D721Med (cell line): ENCODE measurements at regions not wholly inside any gene's neighbourhood (a gene's known extent, or its start where the extent isn't known, plus 50 kb on each side); places are given as distances from the start of the nearest gene placed in this dataset.

Experiments used
- DNase-seq: peaks from one replicate; pipeline ENCODE4 v3.0.0; 2011; ENCODE audit warnings: low spot score; ENCODE audit not compliant: insufficient read length
- FAIRE-seq: peaks from 2 replicates; lab custom pipeline; 2011; peaks lifted over from hg19 to GRCh38; lab: Jason Lieb, UNC
- TF ChIP-seq, protein P1 (sequence below): IDR thresholded peaks from 2 replicates; pipeline ENCODE4 v1.5.1; 2012; ENCODE audit warnings: mild to moderate bottlenecking, control low read depth; ENCODE audit not compliant: insufficient read depth; ENCODE audit errors: missing control alignments

DNA sequence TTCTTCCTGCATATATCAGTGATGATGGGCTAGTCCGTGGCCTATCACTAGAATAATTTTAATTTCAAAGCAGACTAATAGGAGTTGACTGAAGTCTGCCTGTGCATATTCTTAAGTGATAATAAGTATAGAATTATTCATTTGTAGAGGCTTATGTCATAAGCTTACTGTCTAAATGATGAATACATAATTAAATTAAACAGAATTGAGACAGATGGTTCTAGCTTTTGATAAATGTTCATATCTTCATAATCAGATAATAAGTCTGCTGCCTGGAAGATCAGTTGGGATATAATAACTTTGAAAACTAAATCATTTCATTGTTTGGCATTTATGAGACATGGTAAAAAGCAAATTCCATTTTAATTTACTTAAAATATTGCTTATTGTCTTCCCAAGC, 1175.6 kb downstream of the TECRL start:
- no peak for DNase-seq
- TF ChIP-seq, protein P1, sequence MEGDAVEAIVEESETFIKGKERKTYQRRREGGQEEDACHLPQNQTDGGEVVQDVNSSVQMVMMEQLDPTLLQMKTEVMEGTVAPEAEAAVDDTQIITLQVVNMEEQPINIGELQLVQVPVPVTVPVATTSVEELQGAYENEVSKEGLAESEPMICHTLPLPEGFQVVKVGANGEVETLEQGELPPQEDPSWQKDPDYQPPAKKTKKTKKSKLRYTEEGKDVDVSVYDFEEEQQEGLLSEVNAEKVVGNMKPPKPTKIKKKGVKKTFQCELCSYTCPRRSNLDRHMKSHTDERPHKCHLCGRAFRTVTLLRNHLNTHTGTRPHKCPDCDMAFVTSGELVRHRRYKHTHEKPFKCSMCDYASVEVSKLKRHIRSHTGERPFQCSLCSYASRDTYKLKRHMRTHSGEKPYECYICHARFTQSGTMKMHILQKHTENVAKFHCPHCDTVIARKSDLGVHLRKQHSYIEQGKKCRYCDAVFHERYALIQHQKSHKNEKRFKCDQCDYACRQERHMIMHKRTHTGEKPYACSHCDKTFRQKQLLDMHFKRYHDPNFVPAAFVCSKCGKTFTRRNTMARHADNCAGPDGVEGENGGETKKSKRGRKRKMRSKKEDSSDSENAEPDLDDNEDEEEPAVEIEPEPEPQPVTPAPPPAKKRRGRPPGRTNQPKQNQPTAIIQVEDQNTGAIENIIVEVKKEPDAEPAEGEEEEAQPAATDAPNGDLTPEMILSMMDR, result no peak

GRCh38 chr4:63232058-63232457, 1177.2 kb downstream of the TECRL start:
- TF ChIP-seq, protein P1, result no peak
- no peak for FAIRE-seq

More for the DNA sequence above, 1175.6 kb downstream of the TECRL start:
- FAIRE-seq, result no peak

GRCh38 chr4:63226229-63226628, 1183.0 kb downstream of the TECRL start:
- TF ChIP-seq, protein P1, result no peak
- DNase-seq, result no peak
- no peak for FAIRE-seq

More at GRCh38 chr4:63232058-63232457, 1177.2 kb downstream of the TECRL start:
- no peak for DNase-seq

- no peak for DNase-seq
- FAIRE-seq, result no peak
- TF ChIP-seq, protein P1, result no peak
These were observed 1186.8 kb downstream of the TECRL start for GRCh38 chr4:63222466-63222865.

GRCh38 chr4:63221477-63221876, 1187.8 kb downstream of the TECRL start:
- no peak for FAIRE-seq

DNA sequence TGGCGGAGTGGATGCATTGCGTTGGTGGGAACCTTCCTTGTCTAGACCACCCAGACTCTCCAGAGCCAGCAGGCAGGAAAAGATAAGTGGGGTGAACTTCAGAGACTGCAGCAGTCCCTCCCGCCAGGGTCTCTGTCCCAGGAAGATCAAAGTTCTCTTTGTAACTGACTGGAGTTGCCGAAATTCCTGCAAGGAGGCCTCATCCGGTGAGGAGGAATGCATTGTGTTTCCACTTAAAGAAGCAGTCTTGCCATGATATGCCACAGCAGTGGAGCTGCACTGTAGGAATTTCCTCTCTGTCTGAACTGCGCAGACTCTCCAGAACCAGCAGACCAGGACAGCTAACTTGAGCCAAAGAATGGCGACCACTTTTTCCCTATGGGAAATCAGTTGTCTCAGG, 1190.4 kb downstream of the TECRL start:
- no peak for FAIRE-seq
- TF ChIP-seq, protein P1, result no peak
- DNase-seq, result no peak

More at GRCh38 chr4:63221477-63221876, 1187.8 kb downstream of the TECRL start:
- TF ChIP-seq, protein P1, result no peak
- no peak for DNase-seq

GRCh38 chr4:63214076-63214475, 1195.2 kb downstream of the TECRL start:
- FAIRE-seq, result no peak
- TF ChIP-seq, protein P1, result no peak

More at GRCh38 chr4:63214076-63214475, 1195.2 kb downstream of the TECRL start:
- no peak for DNase-seq
